NCI-H1092 treated with DMSO at 0.1 percent for 48 hours (cell line): ENCODE measurements at regions not wholly inside any gene's neighbourhood (a gene's known extent, or its start where the extent isn't known, plus 50 kb on each side); places are given as distances from the start of the nearest gene placed in this dataset.
"Not testable (repeated sequence)": the region's sequence is repeated elsewhere in the genome, so short reads cannot be mapped to it uniquely, and the experiment has no call there.

Experiments
- DNase-seq: peaks from one replicate; lab custom pipeline; 2025; lab: John Stamatoyannopoulos, UW

GRCh38 chr7:25714013-25714412 lies 438.0 kb upstream of the NFE2L3 start:
- no peak for DNase-seq

- no peak for DNase-seq
Measured at GRCh38 chr7:25716421-25716820, 435.6 kb upstream of the NFE2L3 start.

- no peak for DNase-seq
Measured at GRCh38 chr7:25718596-25718995, 433.4 kb upstream of the NFE2L3 start.

- DNase-seq, result no peak
Measured at GRCh38 chr7:25719190-25719896, 432.7 kb upstream of the NFE2L3 start.

GRCh38 chr7:25720427-25720826 lies 431.6 kb upstream of the NFE2L3 start:
- DNase-seq, result peak; percentile 57

GRCh38 chr7:25722856-25723255 lies 429.1 kb upstream of the NFE2L3 start:
- no peak for DNase-seq

GRCh38 chr7:25725451-25725850 lies 426.5 kb upstream of the NFE2L3 start:
- DNase-seq, result no peak

GRCh38 chr7:25726170-25726780 lies 425.7 kb upstream of the NFE2L3 start:
- no peak for DNase-seq

GRCh38 chr7:25726781-25727311 lies 425.2 kb upstream of the NFE2L3 start:
- DNase-seq, result no peak

GRCh38 chr7:25727446-25727845 lies 424.6 kb upstream of the NFE2L3 start:
- no peak for DNase-seq

- DNase-seq, result no peak
Measured at GRCh38 chr7:25727876-25728275, 424.1 kb upstream of the NFE2L3 start.

- no peak for DNase-seq
Measured at GRCh38 chr7:25731068-25731845, 420.7 kb upstream of the NFE2L3 start.

GRCh38 chr7:25731846-25732245 lies 420.2 kb upstream of the NFE2L3 start:
- DNase-seq, result no peak

GRCh38 chr7:25732766-25733217 lies 419.2 kb upstream of the NFE2L3 start:
- DNase-seq, result no peak

GRCh38 chr7:25735674-25736242 lies 416.2 kb upstream of the NFE2L3 start:
- DNase-seq, result no peak

- DNase-seq, result no peak
Measured at GRCh38 chr7:25738528-25738927, 413.5 kb upstream of the NFE2L3 start.

- DNase-seq, result peak; percentile 64
Measured at GRCh38 chr7:25739143-25739542, 412.9 kb upstream of the NFE2L3 start.

- no peak for DNase-seq
Measured at GRCh38 chr7:25742316-25742715, 409.7 kb upstream of the NFE2L3 start.

GRCh38 chr7:25743670-25744451 lies 408.1 kb upstream of the NFE2L3 start:
- not testable (repeated sequence) for DNase-seq

- peak; percentile 32 for DNase-seq
Measured at GRCh38 chr7:25750744-25751508, 401.1 kb upstream of the NFE2L3 start.

GRCh38 chr7:25752154-25752553 lies 399.8 kb upstream of the NFE2L3 start:
- no peak for DNase-seq
